ENCODE measurements at regions not wholly inside any gene's neighbourhood (a gene's known extent, or its start where the extent isn't known, plus 50 kb on each side); places are given as distances from the start of the nearest gene placed in this dataset.

GRCh38 chr3:106004826-106005225 lies 136.0 kb upstream of the CBLB start:
- TF ChIP-seq CTCF (IDR thresholded peaks at IDR 0.05; ENCODE audit: low read depth, low read length) = no peak
- DNase-seq (ENCODE audit: extremely low read depth, low read depth) = no peak

- DNase-seq (ENCODE audit: extremely low read depth, low read depth) = peak; percentile 76
- TF ChIP-seq CTCF (IDR thresholded peaks at IDR 0.05; ENCODE audit: low read depth, low read length) = no peak
Observed at GRCh38 chr3:106006001-106006400, 137.2 kb upstream of the CBLB start.

- DNase-seq (ENCODE audit: extremely low read depth, low read depth) = no peak
- no peak for TF ChIP-seq CTCF (IDR thresholded peaks at IDR 0.05; ENCODE audit: low read depth, low read length)
Observed at GRCh38 chr3:106006571-106006970, 137.8 kb upstream of the CBLB start.

GRCh38 chr3:106007512-106007911 lies 138.7 kb upstream of the CBLB start:
- TF ChIP-seq CTCF (IDR thresholded peaks at IDR 0.05; ENCODE audit: low read depth, low read length) = no peak
- DNase-seq (ENCODE audit: extremely low read depth, low read depth) = no peak

- DNase-seq (ENCODE audit: extremely low read depth, low read depth) = no peak
- no peak for TF ChIP-seq CTCF (IDR thresholded peaks at IDR 0.05; ENCODE audit: low read depth, low read length)
Observed at GRCh38 chr3:106008766-106009165, 140.0 kb upstream of the CBLB start.

- no peak for TF ChIP-seq CTCF (IDR thresholded peaks at IDR 0.05; ENCODE audit: low read depth, low read length)
- DNase-seq (ENCODE audit: extremely low read depth, low read depth) = no peak
Observed at GRCh38 chr3:106010829-106011228, 142.0 kb upstream of the CBLB start.

GRCh38 chr3:106013971-106014370 lies 145.2 kb upstream of the CBLB start:
- no peak for DNase-seq (ENCODE audit: extremely low read depth, low read depth)
- TF ChIP-seq CTCF (IDR thresholded peaks at IDR 0.05; ENCODE audit: low read depth, low read length) = no peak
